Liver (tissue), 3 donors: ENCODE measurements at regions not wholly inside any gene's neighbourhood (a gene's known extent, or its start where the extent isn't known, plus 50 kb on each side); places are given as distances from the start of the nearest gene placed in this dataset.

Experiments
- EGR1 ChIP-seq, 2 donors: IDR thresholded peaks; 2 replicates each; pipeline ENCODE4 v1.6.1; 2016 to 2018; ENCODE audit warnings: antibody characterized with exemption in 2 of 2, low read depth in 2 of 2
- JUND ChIP-seq, 2 donors: IDR thresholded peaks; 2 replicates each; pipeline ENCODE4 v1.6.1; 2016; ENCODE audit warnings: antibody characterized with exemption in 2 of 2
- RXRA ChIP-seq, 2 donors: IDR thresholded peaks; 2 replicates each; pipeline ENCODE4 v1.6.1; 2017 to 2018; ENCODE audit warnings: antibody characterized with exemption in 2 of 2, mild to moderate bottlenecking in 1 of 2
- TF ChIP-seq, protein P1 (sequence below): fragments of 150-350 bp; IDR thresholded peaks from 2 replicates; pipeline ENCODE4 v1.5.1; 2017; ENCODE audit warnings: improper control_type of control experiment, low read depth, low read length; ENCODE audit not compliant: missing input control
- donor health status: healthy.
- donor health status: healthy.

DNA sequence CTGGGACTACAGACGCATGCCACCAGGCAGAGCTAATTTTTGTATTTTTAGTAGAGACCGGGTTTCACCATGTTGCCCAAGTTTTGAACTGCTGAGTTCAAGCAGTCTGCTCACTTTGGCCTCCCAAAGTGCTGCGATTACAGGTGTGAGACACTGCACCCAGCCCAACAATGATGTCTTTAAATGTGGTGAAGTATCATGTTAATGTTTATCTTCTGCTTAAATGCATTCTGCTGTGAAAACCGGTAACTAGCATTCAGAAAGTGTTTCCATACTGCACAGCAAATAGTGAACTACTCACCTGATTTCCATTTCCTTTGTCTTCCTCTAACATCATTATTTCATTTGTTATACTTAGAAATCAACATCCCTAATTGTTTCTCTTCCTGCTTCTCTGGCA, 264.0 kb upstream of the ITGA1 start:
- TF ChIP-seq EGR1 (IDR thresholded peaks at IDR 0.05; ENCODE audit: low read depth in 2 of 2) = no peak
- TF ChIP-seq, protein P1, sequence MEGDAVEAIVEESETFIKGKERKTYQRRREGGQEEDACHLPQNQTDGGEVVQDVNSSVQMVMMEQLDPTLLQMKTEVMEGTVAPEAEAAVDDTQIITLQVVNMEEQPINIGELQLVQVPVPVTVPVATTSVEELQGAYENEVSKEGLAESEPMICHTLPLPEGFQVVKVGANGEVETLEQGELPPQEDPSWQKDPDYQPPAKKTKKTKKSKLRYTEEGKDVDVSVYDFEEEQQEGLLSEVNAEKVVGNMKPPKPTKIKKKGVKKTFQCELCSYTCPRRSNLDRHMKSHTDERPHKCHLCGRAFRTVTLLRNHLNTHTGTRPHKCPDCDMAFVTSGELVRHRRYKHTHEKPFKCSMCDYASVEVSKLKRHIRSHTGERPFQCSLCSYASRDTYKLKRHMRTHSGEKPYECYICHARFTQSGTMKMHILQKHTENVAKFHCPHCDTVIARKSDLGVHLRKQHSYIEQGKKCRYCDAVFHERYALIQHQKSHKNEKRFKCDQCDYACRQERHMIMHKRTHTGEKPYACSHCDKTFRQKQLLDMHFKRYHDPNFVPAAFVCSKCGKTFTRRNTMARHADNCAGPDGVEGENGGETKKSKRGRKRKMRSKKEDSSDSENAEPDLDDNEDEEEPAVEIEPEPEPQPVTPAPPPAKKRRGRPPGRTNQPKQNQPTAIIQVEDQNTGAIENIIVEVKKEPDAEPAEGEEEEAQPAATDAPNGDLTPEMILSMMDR = no peak
- TF ChIP-seq RXRA (IDR thresholded peaks at IDR 0.05) = no peak
- no peak for TF ChIP-seq JUND (IDR thresholded peaks at IDR 0.05)
